ENCODE measurements at regions not wholly inside any gene's neighbourhood (a gene's known extent, or its start where the extent isn't known, plus 50 kb on each side); places are given as distances from the start of the nearest gene placed in this dataset.
"Not testable (repeated sequence)": the region's sequence is repeated elsewhere in the genome, so short reads cannot be mapped to it uniquely, and the experiment has no call there.

- H3K4me3 ChIP-seq (ENCODE audit: low read length) = no peak overlapping the region
- no peak for DNase-seq (ENCODE audit: low read depth)
- TF ChIP-seq, protein P1, sequence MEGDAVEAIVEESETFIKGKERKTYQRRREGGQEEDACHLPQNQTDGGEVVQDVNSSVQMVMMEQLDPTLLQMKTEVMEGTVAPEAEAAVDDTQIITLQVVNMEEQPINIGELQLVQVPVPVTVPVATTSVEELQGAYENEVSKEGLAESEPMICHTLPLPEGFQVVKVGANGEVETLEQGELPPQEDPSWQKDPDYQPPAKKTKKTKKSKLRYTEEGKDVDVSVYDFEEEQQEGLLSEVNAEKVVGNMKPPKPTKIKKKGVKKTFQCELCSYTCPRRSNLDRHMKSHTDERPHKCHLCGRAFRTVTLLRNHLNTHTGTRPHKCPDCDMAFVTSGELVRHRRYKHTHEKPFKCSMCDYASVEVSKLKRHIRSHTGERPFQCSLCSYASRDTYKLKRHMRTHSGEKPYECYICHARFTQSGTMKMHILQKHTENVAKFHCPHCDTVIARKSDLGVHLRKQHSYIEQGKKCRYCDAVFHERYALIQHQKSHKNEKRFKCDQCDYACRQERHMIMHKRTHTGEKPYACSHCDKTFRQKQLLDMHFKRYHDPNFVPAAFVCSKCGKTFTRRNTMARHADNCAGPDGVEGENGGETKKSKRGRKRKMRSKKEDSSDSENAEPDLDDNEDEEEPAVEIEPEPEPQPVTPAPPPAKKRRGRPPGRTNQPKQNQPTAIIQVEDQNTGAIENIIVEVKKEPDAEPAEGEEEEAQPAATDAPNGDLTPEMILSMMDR (conservative IDR thresholded peaks at IDR 0.05; ENCODE audit: low read depth, low read length) = no peak
These were observed 192.6 kb upstream of the GLI2 start for GRCh38 chr2:120542911-120543527.

- H3K4me3 ChIP-seq (ENCODE audit: low read length) = no peak overlapping the region
- no peak for DNase-seq (ENCODE audit: low read depth)
- TF ChIP-seq, protein P1 (conservative IDR thresholded peaks at IDR 0.05; ENCODE audit: low read depth, low read length) = no peak
These were observed 191.8 kb upstream of the GLI2 start for GRCh38 chr2:120543899-120544298.

- DNase-seq (ENCODE audit: low read depth) = no peak
- no peak overlapping the region for H3K4me3 ChIP-seq (ENCODE audit: low read length)
- TF ChIP-seq, protein P1 (conservative IDR thresholded peaks at IDR 0.05; ENCODE audit: low read depth, low read length) = no peak
These were observed 191.1 kb upstream of the GLI2 start for GRCh38 chr2:120544522-120544921.

GRCh38 chr2:120545007-120545406 lies 190.7 kb upstream of the GLI2 start:
- not testable (repeated sequence) for H3K4me3 ChIP-seq (ENCODE audit: low read length); DNase-seq (ENCODE audit: low read depth)

DNA sequence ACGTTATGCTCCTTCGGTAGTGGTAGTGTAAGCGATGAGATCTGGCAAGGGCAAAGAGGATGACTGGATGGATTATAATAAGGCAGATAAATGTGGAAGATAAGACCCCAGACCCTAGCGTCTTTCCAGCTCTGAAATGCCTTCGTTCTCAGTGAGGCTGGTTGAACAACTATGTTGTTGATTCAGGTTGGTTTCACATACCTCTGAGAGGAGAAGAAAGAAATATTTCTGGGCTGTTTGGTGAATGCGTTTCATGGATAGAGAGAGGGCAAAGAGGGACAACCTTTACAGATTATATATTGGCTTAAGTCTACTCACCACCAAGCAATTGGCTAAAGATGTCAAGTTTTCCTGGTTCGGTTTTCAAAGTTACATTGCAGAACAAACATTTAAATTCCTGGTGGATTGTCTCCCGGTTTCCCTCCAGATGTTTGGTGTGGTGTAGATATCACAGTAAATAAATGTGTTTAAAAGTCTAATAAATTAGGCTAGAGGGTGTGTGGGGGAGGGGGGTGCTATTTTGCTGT lies 190.1 kb upstream of the GLI2 start:
- DNase-seq (ENCODE audit: low read depth) = no peak
- TF ChIP-seq, protein P1 (conservative IDR thresholded peaks at IDR 0.05; ENCODE audit: low read depth, low read length) = no peak
- H3K4me3 ChIP-seq (ENCODE audit: low read length) = no peak overlapping the region

DNA sequence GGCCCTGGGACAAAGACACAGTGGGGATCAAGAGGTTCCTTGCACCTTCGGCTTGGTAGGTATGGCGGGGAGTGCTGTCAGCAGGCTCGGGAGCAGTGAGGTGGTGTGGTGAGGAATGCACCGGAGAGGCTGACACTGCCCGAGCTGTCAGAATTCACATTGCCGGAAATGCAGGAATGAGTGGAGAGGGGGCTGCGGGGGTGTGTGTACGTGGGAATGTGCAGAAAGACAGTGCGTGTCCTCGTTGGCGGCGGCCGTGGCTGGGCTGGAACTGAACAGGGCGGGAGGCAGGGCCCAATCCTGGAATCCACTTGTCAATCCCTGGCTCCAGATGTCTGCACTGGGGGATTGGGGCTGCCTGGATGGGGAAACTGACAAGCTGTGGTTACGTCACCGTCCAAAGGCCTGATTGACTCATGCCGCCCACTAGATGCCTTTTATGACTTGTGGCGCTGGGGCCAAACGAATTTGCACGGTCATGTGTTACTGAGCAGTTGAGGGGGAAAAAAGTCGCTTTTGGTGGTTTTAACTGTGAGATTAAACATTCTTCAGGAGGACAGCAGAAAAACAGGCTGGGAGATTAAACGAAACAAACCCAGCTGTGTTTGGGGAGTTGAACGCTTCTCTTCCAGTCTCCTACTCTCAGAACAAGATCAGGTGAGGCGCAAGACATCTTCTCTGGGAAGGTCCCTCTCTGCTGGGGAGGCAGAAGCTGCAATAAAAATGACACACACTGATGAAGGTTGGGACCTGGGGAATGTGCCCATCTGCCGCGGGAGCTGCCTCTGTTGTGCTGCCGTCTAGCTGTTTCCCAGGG lies 189.4 kb upstream of the GLI2 start:
- DNase-seq (ENCODE audit: low read depth) = peak; percentile 97

GRCh38 chr2:120546865-120547390 lies 188.7 kb upstream of the GLI2 start:
- TF ChIP-seq, protein P1 (conservative IDR thresholded peaks at IDR 0.05; ENCODE audit: low read depth, low read length) = no peak
- no peak overlapping the region for H3K4me3 ChIP-seq (ENCODE audit: low read length)
- no peak for DNase-seq (ENCODE audit: low read depth)

More for the DNA sequence above, 189.4 kb upstream of the GLI2 start:
- H3K4me3 ChIP-seq (ENCODE audit: low read length) = no peak overlapping the region
- TF ChIP-seq, protein P1 (conservative IDR thresholded peaks at IDR 0.05; ENCODE audit: low read depth, low read length) = no peak
